ENCODE measurements at regions not wholly inside any gene's neighbourhood (a gene's known extent, or its start where the extent isn't known, plus 50 kb on each side); places are given as distances from the start of the nearest gene placed in this dataset.

DNA sequence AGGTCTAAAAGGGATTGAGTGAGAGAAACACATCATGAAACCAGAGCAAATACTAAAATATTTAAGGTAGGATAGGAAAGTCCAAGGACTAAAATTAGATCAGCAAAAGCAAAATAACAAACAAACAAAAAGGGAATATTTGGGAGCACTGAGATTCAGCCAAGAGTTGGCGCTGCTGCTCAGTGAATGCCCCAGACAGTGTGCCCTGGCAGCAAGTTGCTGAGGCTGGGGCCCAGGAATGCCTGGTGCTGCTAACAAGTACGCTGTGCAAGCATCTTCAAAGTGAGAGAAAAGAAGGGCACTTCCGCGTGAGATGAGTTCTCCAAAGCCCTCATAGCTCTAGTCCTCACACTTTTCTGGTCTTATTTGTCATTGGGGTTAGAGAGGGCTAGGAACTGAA is 603.3 kb downstream of the EFNA5 start:
- no peak for DNase-seq (ENCODE audit: low spot score)
- WGBS = 76% methylated on average over 4 of the region's 4 CpGs

More for the DNA sequence above, 603.3 kb downstream of the EFNA5 start:
- Histone ChIP-seq H3K27me3 (ENCODE audit: control insufficient read depth in 4 of 4, insufficient read depth in 4 of 4, low read length in 3 of 4) (no peaks in the 10 kb centered on the region), H3K4me3 (ENCODE audit: low read depth in 1 of 3, low read length in 3 of 3) (no peak overlapping the region), H3K36me3 (ENCODE audit: control insufficient read depth in 4 of 4, insufficient read depth in 3 of 4, low read depth in 1 of 4, low read length in 3 of 4) (no peaks in the 10 kb centered on the region), H3K9ac (ENCODE audit: low read depth in 1 of 2, low read length in 2 of 2) (no peak overlapping the region), H3K27ac (ENCODE audit: low read depth in 1 of 2, low read length in 2 of 2) (no peak overlapping the region), H3K9me3 (ENCODE audit: control insufficient read depth in 4 of 4, low read length in 3 of 4) (no peaks in the 10 kb centered on the region), H3K4me1 (ENCODE audit: control insufficient read depth in 4 of 4, insufficient read depth in 4 of 4, low read length in 3 of 4) (no peaks in the 10 kb centered on the region)
- TF ChIP-seq, protein P1, sequence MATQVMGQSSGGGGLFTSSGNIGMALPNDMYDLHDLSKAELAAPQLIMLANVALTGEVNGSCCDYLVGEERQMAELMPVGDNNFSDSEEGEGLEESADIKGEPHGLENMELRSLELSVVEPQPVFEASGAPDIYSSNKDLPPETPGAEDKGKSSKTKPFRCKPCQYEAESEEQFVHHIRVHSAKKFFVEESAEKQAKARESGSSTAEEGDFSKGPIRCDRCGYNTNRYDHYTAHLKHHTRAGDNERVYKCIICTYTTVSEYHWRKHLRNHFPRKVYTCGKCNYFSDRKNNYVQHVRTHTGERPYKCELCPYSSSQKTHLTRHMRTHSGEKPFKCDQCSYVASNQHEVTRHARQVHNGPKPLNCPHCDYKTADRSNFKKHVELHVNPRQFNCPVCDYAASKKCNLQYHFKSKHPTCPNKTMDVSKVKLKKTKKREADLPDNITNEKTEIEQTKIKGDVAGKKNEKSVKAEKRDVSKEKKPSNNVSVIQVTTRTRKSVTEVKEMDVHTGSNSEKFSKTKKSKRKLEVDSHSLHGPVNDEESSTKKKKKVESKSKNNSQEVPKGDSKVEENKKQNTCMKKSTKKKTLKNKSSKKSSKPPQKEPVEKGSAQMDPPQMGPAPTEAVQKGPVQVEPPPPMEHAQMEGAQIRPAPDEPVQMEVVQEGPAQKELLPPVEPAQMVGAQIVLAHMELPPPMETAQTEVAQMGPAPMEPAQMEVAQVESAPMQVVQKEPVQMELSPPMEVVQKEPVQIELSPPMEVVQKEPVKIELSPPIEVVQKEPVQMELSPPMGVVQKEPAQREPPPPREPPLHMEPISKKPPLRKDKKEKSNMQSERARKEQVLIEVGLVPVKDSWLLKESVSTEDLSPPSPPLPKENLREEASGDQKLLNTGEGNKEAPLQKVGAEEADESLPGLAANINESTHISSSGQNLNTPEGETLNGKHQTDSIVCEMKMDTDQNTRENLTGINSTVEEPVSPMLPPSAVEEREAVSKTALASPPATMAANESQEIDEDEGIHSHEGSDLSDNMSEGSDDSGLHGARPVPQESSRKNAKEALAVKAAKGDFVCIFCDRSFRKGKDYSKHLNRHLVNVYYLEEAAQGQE (IDR thresholded peaks at IDR 0.05) = no peak
- no peak for TF ChIP-seq ZBTB33 (IDR thresholded peaks at IDR 0.05)
- TF ChIP-seq NR2F2 (IDR thresholded peaks at IDR 0.05) = no peak
- no peak for TF ChIP-seq RAD21 (IDR thresholded peaks at IDR 0.05)
- TF ChIP-seq, protein P2, sequence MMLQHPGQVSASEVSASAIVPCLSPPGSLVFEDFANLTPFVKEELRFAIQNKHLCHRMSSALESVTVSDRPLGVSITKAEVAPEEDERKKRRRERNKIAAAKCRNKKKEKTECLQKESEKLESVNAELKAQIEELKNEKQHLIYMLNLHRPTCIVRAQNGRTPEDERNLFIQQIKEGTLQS (IDR thresholded peaks at IDR 0.05) = no peak
- TF ChIP-seq FOXA2 (IDR thresholded peaks at IDR 0.05) = no peak
- no peak for TF ChIP-seq HNF4A (conservative IDR thresholded peaks at IDR 0.05)
- no peak for TF ChIP-seq GABPA (IDR thresholded peaks at IDR 0.05 in 1 of 2, conservative IDR thresholded peaks at IDR 0.05 in 1 of 2)
- no peak for TF ChIP-seq TAF1 (conservative IDR thresholded peaks at IDR 0.05)
- no peak for TF ChIP-seq YY1 (IDR thresholded peaks at IDR 0.05)
- no peak for TF ChIP-seq MAX (IDR thresholded peaks at IDR 0.05)
- TF ChIP-seq, protein P3, sequence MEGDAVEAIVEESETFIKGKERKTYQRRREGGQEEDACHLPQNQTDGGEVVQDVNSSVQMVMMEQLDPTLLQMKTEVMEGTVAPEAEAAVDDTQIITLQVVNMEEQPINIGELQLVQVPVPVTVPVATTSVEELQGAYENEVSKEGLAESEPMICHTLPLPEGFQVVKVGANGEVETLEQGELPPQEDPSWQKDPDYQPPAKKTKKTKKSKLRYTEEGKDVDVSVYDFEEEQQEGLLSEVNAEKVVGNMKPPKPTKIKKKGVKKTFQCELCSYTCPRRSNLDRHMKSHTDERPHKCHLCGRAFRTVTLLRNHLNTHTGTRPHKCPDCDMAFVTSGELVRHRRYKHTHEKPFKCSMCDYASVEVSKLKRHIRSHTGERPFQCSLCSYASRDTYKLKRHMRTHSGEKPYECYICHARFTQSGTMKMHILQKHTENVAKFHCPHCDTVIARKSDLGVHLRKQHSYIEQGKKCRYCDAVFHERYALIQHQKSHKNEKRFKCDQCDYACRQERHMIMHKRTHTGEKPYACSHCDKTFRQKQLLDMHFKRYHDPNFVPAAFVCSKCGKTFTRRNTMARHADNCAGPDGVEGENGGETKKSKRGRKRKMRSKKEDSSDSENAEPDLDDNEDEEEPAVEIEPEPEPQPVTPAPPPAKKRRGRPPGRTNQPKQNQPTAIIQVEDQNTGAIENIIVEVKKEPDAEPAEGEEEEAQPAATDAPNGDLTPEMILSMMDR (IDR thresholded peaks at IDR 0.05; ENCODE audit: low read depth, low read length, missing input control) = no peak
- TF ChIP-seq EGR1 (IDR thresholded peaks at IDR 0.05; ENCODE audit: low read depth in 2 of 2) = no peak
- TF ChIP-seq HNF4G (IDR thresholded peaks at IDR 0.05) = no peak
- no peak for TF ChIP-seq SP1 (IDR thresholded peaks at IDR 0.05)

Data from liver (tissue), 8 donors.